ENCODE measurements at regions not wholly inside any gene's neighbourhood (a gene's known extent, or its start where the extent isn't known, plus 50 kb on each side); places are given as distances from the start of the nearest gene placed in this dataset.

DNA sequence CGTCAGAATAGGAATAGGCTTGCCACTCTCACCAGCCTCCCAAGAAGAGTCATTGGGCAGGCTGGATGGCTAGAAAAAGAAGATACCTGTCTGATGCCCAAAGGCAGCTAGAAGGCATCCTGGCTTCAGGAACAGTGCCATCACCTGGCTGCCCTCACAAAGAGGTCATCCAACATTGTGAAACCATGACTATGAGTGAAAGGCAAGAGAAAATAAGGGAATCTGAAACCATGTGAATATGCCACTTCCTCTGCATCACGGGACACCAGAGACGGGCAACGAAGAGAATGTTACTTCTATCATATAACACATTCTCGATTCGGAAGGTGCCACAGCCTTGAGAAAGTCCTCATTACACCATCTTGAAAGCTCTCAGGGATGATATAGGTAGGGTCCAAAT is 182.0 kb downstream of the DAD1 start:
- Histone ChIP-seq H3K9me1 (ENCODE audit: control insufficient read depth, extremely low read depth, insufficient read depth, low read length) (peaks cover 3% of the 10 kb centered on the region), H3K9me3 (ENCODE audit: control insufficient read depth, low read depth, low read length) (no peaks in the 10 kb centered on the region), H3K9ac (ENCODE audit: control insufficient read depth, extremely low read depth, insufficient read depth, low read length) (no peak overlapping the region), H2AFZ (ENCODE audit: control insufficient read depth, low read length) (no peak overlapping the region), H3K79me2 (ENCODE audit: control insufficient read depth, insufficient read depth, low read length) (no peaks in the 10 kb centered on the region), H3K4me3 (ENCODE audit: control insufficient read depth in 2 of 3, extremely low read depth in 1 of 3, insufficient read depth in 2 of 3, low read depth in 1 of 3, low read length in 3 of 3) (no peak overlapping the region), H4K20me1 (ENCODE audit: control insufficient read depth, extremely low read depth, insufficient read depth, low read length) (no peaks in the 10 kb centered on the region), H3K4me2 (ENCODE audit: control insufficient read depth, extremely low read depth, insufficient read depth, low read depth, low read length) (no peak overlapping the region), H3K36me3 (ENCODE audit: control insufficient read depth in 2 of 2, extremely low read depth in 1 of 2, insufficient read depth in 2 of 2, low read length in 2 of 2) (no peaks in the 10 kb centered on the region), H3K27ac (ENCODE audit: control insufficient read depth, insufficient read depth, low read length) (no peak overlapping the region), H3K27me3 (ENCODE audit: control insufficient read depth, extremely low read depth, insufficient read depth, low read length) (no peaks in the 10 kb centered on the region), H3K4me1 (ENCODE audit: control insufficient read depth, extremely low read depth, insufficient read depth, low read length) (no peaks in the 10 kb centered on the region)
- DNase-seq (ENCODE audit: low read depth, low spot score) (no peak), FAIRE-seq (no peak)
- dilution Hi-C loops (cut with MboI; ENCODE audit: extremely low pct_ligation_motif_present, low sequenced_read_pairs): no loop called here
- no peak for TF ChIP-seq CTCF (optimal IDR thresholded peaks at IDR 0.05 in 1 of 3, IDR thresholded peaks at IDR 0.05 in 1 of 3, conservative IDR thresholded peaks at IDR 0.05 in 1 of 3; ENCODE audit: extremely low read depth in 1 of 3, insufficient read depth in 2 of 3, low read length in 3 of 3)
- no peak for TF ChIP-seq EZH2 (IDR thresholded peaks at IDR 0.05; ENCODE audit: low read length)

- H3K9me3 ChIP-seq (ENCODE audit: control insufficient read depth, low read depth, low read length): no peaks in the 10 kb centered on the region
- no peaks in the 10 kb centered on the region for H4K20me1 ChIP-seq (ENCODE audit: control insufficient read depth, extremely low read depth, insufficient read depth, low read length)
- H3K36me3 ChIP-seq (ENCODE audit: control insufficient read depth in 2 of 2, extremely low read depth in 1 of 2, insufficient read depth in 2 of 2, low read length in 2 of 2): no peaks in the 10 kb centered on the region
- H3K9me1 ChIP-seq (ENCODE audit: control insufficient read depth, extremely low read depth, insufficient read depth, low read length): no peaks in the 10 kb centered on the region
- H3K79me2 ChIP-seq (ENCODE audit: control insufficient read depth, insufficient read depth, low read length): no peaks in the 10 kb centered on the region
- DNase-seq (ENCODE audit: low read depth, low spot score) (no peak), FAIRE-seq (no peak)
- no peak overlapping the region for H3K4me3 ChIP-seq (ENCODE audit: control insufficient read depth in 2 of 3, extremely low read depth in 1 of 3, insufficient read depth in 2 of 3, low read depth in 1 of 3, low read length in 3 of 3)
- H3K4me2 ChIP-seq (ENCODE audit: control insufficient read depth, extremely low read depth, insufficient read depth, low read depth, low read length): no peak overlapping the region
- TF ChIP-seq EZH2 (IDR thresholded peaks at IDR 0.05; ENCODE audit: low read length) (no peak), CTCF (optimal IDR thresholded peaks at IDR 0.05 in 1 of 3, IDR thresholded peaks at IDR 0.05 in 1 of 3, conservative IDR thresholded peaks at IDR 0.05 in 1 of 3; ENCODE audit: extremely low read depth in 1 of 3, insufficient read depth in 2 of 3, low read length in 3 of 3) (no peak)
- no peak overlapping the region for H2AFZ ChIP-seq (ENCODE audit: control insufficient read depth, low read length)
- H3K27ac ChIP-seq (ENCODE audit: control insufficient read depth, insufficient read depth, low read length): no peak overlapping the region
- H3K27me3 ChIP-seq (ENCODE audit: control insufficient read depth, extremely low read depth, insufficient read depth, low read length): no peaks in the 10 kb centered on the region
- dilution Hi-C loops (cut with MboI; ENCODE audit: extremely low pct_ligation_motif_present, low sequenced_read_pairs): no loop called here
- no peaks in the 10 kb centered on the region for H3K4me1 ChIP-seq (ENCODE audit: control insufficient read depth, extremely low read depth, insufficient read depth, low read length)
- no peak overlapping the region for H3K9ac ChIP-seq (ENCODE audit: control insufficient read depth, extremely low read depth, insufficient read depth, low read length)
Observed at GRCh38 chr14:22405201-22405600, 183.8 kb downstream of the DAD1 start.
